HFFc6 (cell line): ENCODE measurements at regions not wholly inside any gene's neighbourhood (a gene's known extent, or its start where the extent isn't known, plus 50 kb on each side); places are given as distances from the start of the nearest gene placed in this dataset.

Experiments
- DNase-seq: peaks from one replicate; pipeline ENCODE4 v3.0.0-alpha.2; 2018
- H3K27ac Mint-ChIP-seq: 2 replicates; pipeline ENCODE4 v1.8.0; 2020; ENCODE audit warnings: mild to moderate bottlenecking, mixed read lengths
- H3K27me3 Mint-ChIP-seq: 2 replicates; pipeline ENCODE4 v1.8.0; 2021; ENCODE audit warnings: mild to moderate bottlenecking, moderate library complexity, mixed read lengths; ENCODE audit not compliant: insufficient read depth
- H3K36me3 Mint-ChIP-seq: 2 replicates; pipeline ENCODE4 v1.8.0; 2021; ENCODE audit warnings: low read depth, mixed read lengths
- H3K4me1 Mint-ChIP-seq: 2 replicates; pipeline ENCODE4 v1.8.0; 2020; ENCODE audit warnings: low read depth, mixed read lengths
- H3K4me3 Mint-ChIP-seq: 2 replicates; pipeline ENCODE4 v1.8.0; 2020; ENCODE audit warnings: mild to moderate bottlenecking, moderate library complexity, mixed read lengths
- H3K9me3 Mint-ChIP-seq: 2 replicates; pipeline ENCODE4 v1.8.0; 2020; ENCODE audit warnings: mild to moderate bottlenecking, mixed read lengths
- TF ChIP-seq, protein P1 (sequence below): fragments of 200-600 bp; sonication (generic); IDR thresholded peaks from 2 replicates; pipeline ENCODE4 v1.5.0; 2021; ENCODE audit warnings: antibody characterized with exemption, mild to moderate bottlenecking

DNA sequence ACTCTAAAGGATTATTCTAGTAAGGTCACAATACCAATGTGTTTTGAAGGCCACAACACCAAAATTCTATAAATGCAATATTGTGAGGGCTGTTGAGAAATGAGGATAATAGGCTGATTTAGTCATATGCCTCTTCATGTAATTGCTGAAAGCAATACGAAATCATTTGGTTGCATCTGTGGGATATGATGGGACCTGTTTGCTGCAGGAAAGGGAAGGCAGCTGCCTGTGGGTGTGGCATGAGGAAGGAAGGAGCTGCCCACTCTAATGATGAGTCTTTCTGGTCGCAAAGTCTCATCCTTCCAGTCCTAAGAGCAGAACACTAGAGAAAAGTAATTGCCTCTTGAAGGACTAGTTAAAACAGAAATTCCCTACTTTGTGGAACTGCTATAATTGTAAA lies 245.3 kb upstream of the ZPLD1 start:
- no peaks in the 10 kb centered on the region; the same call in 1 of the 2 replicates for H3K27me3 Mint-ChIP-seq
- peaks cover 30% of the 10 kb centered on the region for H3K4me1 Mint-ChIP-seq
- H3K9me3 Mint-ChIP-seq, result no peaks in the 10 kb centered on the region
- DNase-seq, result no peak
- H3K36me3 Mint-ChIP-seq, result no peaks in the 10 kb centered on the region
- TF ChIP-seq, protein P1, sequence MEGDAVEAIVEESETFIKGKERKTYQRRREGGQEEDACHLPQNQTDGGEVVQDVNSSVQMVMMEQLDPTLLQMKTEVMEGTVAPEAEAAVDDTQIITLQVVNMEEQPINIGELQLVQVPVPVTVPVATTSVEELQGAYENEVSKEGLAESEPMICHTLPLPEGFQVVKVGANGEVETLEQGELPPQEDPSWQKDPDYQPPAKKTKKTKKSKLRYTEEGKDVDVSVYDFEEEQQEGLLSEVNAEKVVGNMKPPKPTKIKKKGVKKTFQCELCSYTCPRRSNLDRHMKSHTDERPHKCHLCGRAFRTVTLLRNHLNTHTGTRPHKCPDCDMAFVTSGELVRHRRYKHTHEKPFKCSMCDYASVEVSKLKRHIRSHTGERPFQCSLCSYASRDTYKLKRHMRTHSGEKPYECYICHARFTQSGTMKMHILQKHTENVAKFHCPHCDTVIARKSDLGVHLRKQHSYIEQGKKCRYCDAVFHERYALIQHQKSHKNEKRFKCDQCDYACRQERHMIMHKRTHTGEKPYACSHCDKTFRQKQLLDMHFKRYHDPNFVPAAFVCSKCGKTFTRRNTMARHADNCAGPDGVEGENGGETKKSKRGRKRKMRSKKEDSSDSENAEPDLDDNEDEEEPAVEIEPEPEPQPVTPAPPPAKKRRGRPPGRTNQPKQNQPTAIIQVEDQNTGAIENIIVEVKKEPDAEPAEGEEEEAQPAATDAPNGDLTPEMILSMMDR, result no peak
- H3K27ac Mint-ChIP-seq, result peak overlapping the region; percentile 56
- H3K4me3 Mint-ChIP-seq, result no peak overlapping the region

DNA sequence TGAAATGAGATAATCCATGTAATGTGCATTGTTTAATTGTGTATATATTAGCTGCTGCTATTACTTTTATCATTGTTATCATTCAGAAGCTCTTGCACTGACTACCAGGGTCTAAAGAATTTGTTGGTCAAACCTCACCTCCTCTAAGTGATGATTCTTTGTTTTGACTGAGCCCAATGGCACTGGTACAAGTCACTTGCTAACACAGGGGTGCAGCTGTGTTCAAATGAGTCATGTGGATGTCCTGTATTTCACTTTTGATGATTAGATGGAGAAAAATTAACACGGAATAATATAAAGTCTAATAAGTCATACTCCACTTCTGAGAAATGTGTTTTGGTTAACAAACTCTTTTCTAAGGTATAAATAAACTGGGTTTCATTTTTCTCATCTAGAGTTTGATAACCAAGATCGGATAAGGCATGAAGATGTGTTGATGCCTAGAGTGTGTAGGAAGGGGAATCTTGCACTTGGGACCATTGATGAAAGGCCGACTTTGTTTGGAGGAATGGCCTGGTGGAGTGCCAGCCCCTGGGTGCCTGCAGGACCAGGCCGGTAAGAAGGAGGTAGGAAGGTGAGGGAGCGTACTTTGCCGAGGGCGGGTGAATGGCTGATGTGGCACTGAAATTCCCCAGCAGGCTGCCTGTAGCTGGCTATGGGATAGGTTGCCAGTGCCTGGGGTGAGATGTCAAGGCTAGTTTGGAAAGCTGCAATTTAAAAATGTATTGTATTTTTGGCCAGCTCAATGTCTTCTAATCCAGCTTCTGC lies 244.7 kb upstream of the ZPLD1 start:
- no peak overlapping the region for H3K4me3 Mint-ChIP-seq
- DNase-seq, result no peak

DNA sequence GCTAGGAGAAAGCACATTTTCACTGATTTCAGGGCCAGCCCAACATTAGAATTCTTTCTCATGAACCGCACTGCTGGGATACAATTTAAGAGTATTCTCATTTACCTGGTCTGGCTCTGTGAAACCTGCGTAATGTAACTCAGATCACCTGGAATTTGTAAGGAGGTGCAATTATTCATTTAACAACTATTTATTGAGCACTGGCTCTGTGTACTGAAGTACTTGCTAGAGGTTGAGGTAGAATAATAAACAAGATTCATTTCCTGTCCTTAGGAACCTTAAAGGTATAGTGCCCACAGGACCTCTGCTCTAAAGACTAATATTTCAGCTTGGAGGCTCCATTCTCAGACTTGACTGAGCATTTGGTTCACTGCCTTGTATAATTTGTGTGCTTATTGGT lies 242.2 kb upstream of the ZPLD1 start:
- H3K4me3 Mint-ChIP-seq, result no peak overlapping the region

More for the DNA sequence above, 244.7 kb upstream of the ZPLD1 start:
- H3K4me1 Mint-ChIP-seq, result peaks cover 34% of the 10 kb centered on the region
- no peaks in the 10 kb centered on the region; the same call in 1 of the 2 replicates for H3K27me3 Mint-ChIP-seq
- no peaks in the 10 kb centered on the region for H3K36me3 Mint-ChIP-seq
- H3K9me3 Mint-ChIP-seq, result no peaks in the 10 kb centered on the region
- H3K27ac Mint-ChIP-seq, result no peak overlapping the region
- TF ChIP-seq, protein P1, result no peak

DNA sequence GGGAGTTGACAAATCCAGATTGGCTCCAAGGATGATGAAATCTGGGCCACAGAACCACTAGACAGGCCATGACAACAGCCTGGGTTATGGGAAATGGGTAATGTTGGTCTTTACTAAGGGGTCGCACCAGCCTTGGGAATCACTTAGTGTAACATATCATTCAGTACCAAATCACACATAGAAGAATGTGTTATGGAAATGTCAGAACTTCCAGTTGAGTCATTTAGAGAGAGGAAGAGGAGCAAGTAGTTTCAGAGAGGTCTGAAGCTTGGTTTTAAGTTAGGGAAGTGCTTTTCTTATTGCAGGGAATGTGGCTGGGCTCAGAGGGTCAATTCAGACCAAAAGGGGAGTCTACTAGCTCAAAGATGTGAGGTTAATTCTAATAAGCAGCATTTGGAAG lies 241.6 kb upstream of the ZPLD1 start:
- no peak overlapping the region for H3K27ac Mint-ChIP-seq
- H3K36me3 Mint-ChIP-seq, result no peaks in the 10 kb centered on the region
- H3K4me3 Mint-ChIP-seq, result no peak overlapping the region
- DNase-seq, result no peak
- TF ChIP-seq, protein P1, result no peak
- H3K9me3 Mint-ChIP-seq, result no peaks in the 10 kb centered on the region
- H3K27me3 Mint-ChIP-seq, result no peaks in the 10 kb centered on the region; the same call in 1 of the 2 replicates
- peaks cover 28% of the 10 kb centered on the region for H3K4me1 Mint-ChIP-seq

More for the DNA sequence above, 242.2 kb upstream of the ZPLD1 start:
- Mint-ChIP-seq H3K27me3 (no peaks in the 10 kb centered on the region; the same call in 1 of the 2 replicates), H3K36me3 (no peaks in the 10 kb centered on the region), H3K4me1 (peaks cover 32% of the 10 kb centered on the region), H3K27ac (no peak overlapping the region), H3K9me3 (no peaks in the 10 kb centered on the region)
- TF ChIP-seq, protein P1, result no peak
- no peak for DNase-seq

DNA sequence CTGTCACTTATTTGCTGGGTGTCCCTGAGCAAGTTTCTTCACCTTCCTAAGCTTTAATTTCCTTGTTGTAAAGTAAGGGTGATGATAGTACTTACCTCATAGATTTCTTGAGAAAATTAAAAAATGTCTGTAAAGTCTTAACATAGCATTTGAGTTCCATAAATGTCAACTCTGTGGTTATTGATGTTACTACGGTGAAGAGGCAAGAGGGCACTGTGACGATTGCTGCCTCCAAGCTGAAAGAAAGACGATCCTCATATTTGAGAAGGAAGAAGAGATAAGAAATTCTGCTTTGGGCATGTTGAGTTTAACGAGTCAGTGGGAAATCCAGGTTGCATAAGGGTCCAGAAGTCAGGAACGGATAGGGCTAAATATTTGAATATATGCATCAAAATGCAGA lies 240.8 kb upstream of the ZPLD1 start:
- Mint-ChIP-seq H3K27me3 (no peaks in the 10 kb centered on the region; the same call in 1 of the 2 replicates), H3K36me3 (no peaks in the 10 kb centered on the region), H3K4me1 (peaks cover 28% of the 10 kb centered on the region), H3K4me3 (no peak overlapping the region), H3K27ac (no peak overlapping the region), H3K9me3 (no peaks in the 10 kb centered on the region)
- no peak for DNase-seq
- TF ChIP-seq, protein P1, result no peak
